B cell (primary cell): ENCODE measurements at regions not wholly inside any gene's neighbourhood (a gene's known extent, or its start where the extent isn't known, plus 50 kb on each side); places are given as distances from the start of the nearest gene placed in this dataset.

Source experiments
- ATAC-seq: fragments of 200-7000 bp; cut with Tn5 transposase; one replicate; pipeline ENCODE4 v1.10.0; 2021; ENCODE audit warnings: low read depth, mild to moderate bottlenecking, moderate number of reproducible peaks, moderate library complexity
- CTCF ChIA-PET: fragments of 350-600 bp; sonication (Branson Sonifier 250); formaldehyde crosslinking; loops from one replicate; lab custom pipeline; 2021; ENCODE audit warnings: antibody characterized with exemption, inconsistent platforms; lab: Charles Lee
- POLR2A ChIA-PET: fragments of 350-600 bp; sonication (Branson Sonifier 250); formaldehyde crosslinking; loops from one replicate; lab custom pipeline; 2021; ENCODE audit warnings: antibody characterized with exemption; lab: Charles Lee
- DNase-seq: peaks from one replicate; pipeline ENCODE4 v3.0.0; 2013
- H2AFZ ChIP-seq: 2 replicates; pipeline ENCODE4 v1.6.1; 2012; ENCODE audit warnings: mild to moderate bottlenecking, low read depth, low read length; ENCODE audit not compliant: insufficient read depth, poor library complexity, severe bottlenecking
- H3K27ac ChIP-seq, 2 donors: 1 replicate in 1 of 2; 2 replicates in 1 of 2; pipeline ENCODE4 v1.5.1; 2012 to 2013; ENCODE audit warnings: low read length in 2 of 2, mild to moderate bottlenecking in 2 of 2, moderate library complexity in 1 of 2
- H3K27me3 ChIP-seq, 4 experiments: fragments of 200-600 bp in 1 of 4; sonication (generic) in 1 of 4; replicated peaks in 1 of 4; 1 replicate in 2 of 4; 2 replicates in 2 of 4; pipeline versions ENCODE4 v1.6.1 to v1.7.0; 2013 to 2016; ENCODE audit warnings: low read length in 3 of 4, mild to moderate bottlenecking in 2 of 4, mixed read lengths in 1 of 4, moderate library complexity in 1 of 4; ENCODE audit not compliant: insufficient read depth in 4 of 4, control insufficient read depth in 3 of 4; ENCODE audit errors: control extremely low read depth in 1 of 4
- H3K36me3 ChIP-seq, 2 experiments: replicated peaks in 1 of 2; 1 replicate in 1 of 2; 2 replicates in 1 of 2; pipeline versions ENCODE4 v1.6.1 to v1.7.1; 2013; ENCODE audit warnings: low read length in 1 of 2; ENCODE audit not compliant: insufficient read depth in 2 of 2, control insufficient read depth in 1 of 2; ENCODE audit errors: control extremely low read depth in 1 of 2, extremely low read depth in 1 of 2
- H3K4me1 ChIP-seq, 2 donors: fragments of 200-600 bp in 1 of 2; sonication (generic) in 1 of 2; 1 replicate in 1 of 2; 2 replicates in 1 of 2; pipeline versions ENCODE4 v1.5.1 to v1.6.1; 2013 to 2017; ENCODE audit warnings: low read length in 2 of 2; ENCODE audit not compliant: control insufficient read depth in 2 of 2, insufficient read depth in 2 of 2
- H3K4me2 ChIP-seq: replicated peaks from 2 replicates; pipeline ENCODE3; 2012; ENCODE audit warnings: mild to moderate bottlenecking, low read depth, low read length; ENCODE audit not compliant: poor library complexity, severe bottlenecking
- H3K4me3 ChIP-seq, 5 experiments: fragments of 200-600 bp in 1 of 5; sonication (generic) in 1 of 5; 1 replicate in 3 of 5; 2 replicates in 2 of 5; pipeline versions ENCODE4 v1.5.1 to v1.7.0; 2011 to 2016; ENCODE audit warnings: low read length in 4 of 5, mild to moderate bottlenecking in 4 of 5, low read depth in 2 of 5, control low read depth in 1 of 5, moderate library complexity in 1 of 5; ENCODE audit not compliant: insufficient read depth in 1 of 5; ENCODE audit errors: control extremely low read depth in 1 of 5, extremely low read depth in 1 of 5
- H3K79me2 ChIP-seq: fragments of 200-600 bp; sonication (generic); one replicate; pipeline ENCODE4 v1.6.0; 2016; ENCODE audit warnings: low read length; ENCODE audit not compliant: control insufficient read depth, insufficient read depth
- H3K9ac ChIP-seq: fragments of 200-600 bp; sonication (generic); 2 replicates; pipeline ENCODE4 v1.6.1; 2017; ENCODE audit warnings: mild to moderate bottlenecking, low read length, moderate library complexity
- H3K9me3 ChIP-seq, 3 donors: one replicate each; pipeline versions ENCODE4 v1.6.1 to v1.7.1; 2013; ENCODE audit warnings: low read length in 2 of 3; ENCODE audit not compliant: control insufficient read depth in 2 of 3, insufficient read depth in 1 of 3; ENCODE audit errors: control extremely low read depth in 1 of 3
- H4K20me1 ChIP-seq: 2 replicates; pipeline ENCODE4 v1.6.0; 2012; ENCODE audit warnings: mild to moderate bottlenecking, low read length; ENCODE audit not compliant: insufficient read depth, control insufficient read depth, poor library complexity, severe bottlenecking
- H3K27ac Mint-ChIP-seq: one replicate; pipeline ENCODE4 v1.8.0; 2021; ENCODE audit warnings: mixed read lengths
- H3K27me3 Mint-ChIP-seq: one replicate; pipeline ENCODE4 v1.8.0; 2021; ENCODE audit warnings: mixed read lengths
- H3K4me1 Mint-ChIP-seq: one replicate; pipeline ENCODE4 v1.8.0; 2021; ENCODE audit warnings: mixed read lengths
- H3K4me3 Mint-ChIP-seq: one replicate; pipeline ENCODE4 v1.8.0; 2021; ENCODE audit warnings: mixed read lengths
- H3K9me3 Mint-ChIP-seq: one replicate; pipeline ENCODE4 v1.8.0; 2022; ENCODE audit warnings: mixed read lengths; ENCODE audit not compliant: insufficient read depth
- EZH2 ChIP-seq: IDR thresholded peaks from 2 replicates; pipeline ENCODE4 v1.6.1; 2012; ENCODE audit warnings: borderline replicate concordance, low read depth, mild to moderate bottlenecking, moderate library complexity, low read length; ENCODE audit not compliant: insufficient read depth, poor library complexity, severe bottlenecking
- WGBS: methylation state at CpG from one replicate; pipeline ENCODE4 v1.1.5; 2013; ENCODE audit warnings: missing lambda C conversion rate; ENCODE audit not compliant: insufficient coverage; 5-methylcytosine and 5-hydroxymethylcytosine counted together
- intact Hi-C: fragments of 100-400 bp; cut with micrococcal nuclease; formaldehyde crosslinking; loops from one replicate; pipeline ENCODE4 v1.10.0; 2022
- TF ChIP-seq, protein P1 (sequence below): fragments of 200-600 bp; IDR thresholded peaks from one replicate; pipeline ENCODE4 v1.8.0; 2022; ENCODE audit warnings: antibody characterized with exemption, mild to moderate bottlenecking

- no peak for DNase-seq
- Histone ChIP-seq H4K20me1 (no peaks in the 10 kb centered on the region), H3K79me2 (no peaks in the 10 kb centered on the region), H3K36me3 (no peaks in the 10 kb centered on the region), H3K9me3 (peaks cover 0 to 2% (median 0%) of the 10 kb centered on the region in 3 donors), H3K4me1 (no peaks in the 10 kb centered on the region), H3K4me3 (no peak overlapping the region), H2AFZ (no peak overlapping the region), H3K9ac (no peak overlapping the region), H3K27me3 (no peaks in the 10 kb centered on the region), H3K27ac (no peak overlapping the region), H3K4me2 (no peak overlapping the region)
- H3K4me1 Mint-ChIP-seq, result no peaks in the 10 kb centered on the region
- H3K4me3 Mint-ChIP-seq, result no peak overlapping the region
- peaks cover 4% of the 10 kb centered on the region for H3K9me3 Mint-ChIP-seq
- ATAC-seq, result no peak
- POLR2A ChIA-PET, result no interaction called here
- no CpG with 5 or more reads among the region's 4 CpGs for WGBS
- TF ChIP-seq EZH2, result no peak
- TF ChIP-seq, protein P1, sequence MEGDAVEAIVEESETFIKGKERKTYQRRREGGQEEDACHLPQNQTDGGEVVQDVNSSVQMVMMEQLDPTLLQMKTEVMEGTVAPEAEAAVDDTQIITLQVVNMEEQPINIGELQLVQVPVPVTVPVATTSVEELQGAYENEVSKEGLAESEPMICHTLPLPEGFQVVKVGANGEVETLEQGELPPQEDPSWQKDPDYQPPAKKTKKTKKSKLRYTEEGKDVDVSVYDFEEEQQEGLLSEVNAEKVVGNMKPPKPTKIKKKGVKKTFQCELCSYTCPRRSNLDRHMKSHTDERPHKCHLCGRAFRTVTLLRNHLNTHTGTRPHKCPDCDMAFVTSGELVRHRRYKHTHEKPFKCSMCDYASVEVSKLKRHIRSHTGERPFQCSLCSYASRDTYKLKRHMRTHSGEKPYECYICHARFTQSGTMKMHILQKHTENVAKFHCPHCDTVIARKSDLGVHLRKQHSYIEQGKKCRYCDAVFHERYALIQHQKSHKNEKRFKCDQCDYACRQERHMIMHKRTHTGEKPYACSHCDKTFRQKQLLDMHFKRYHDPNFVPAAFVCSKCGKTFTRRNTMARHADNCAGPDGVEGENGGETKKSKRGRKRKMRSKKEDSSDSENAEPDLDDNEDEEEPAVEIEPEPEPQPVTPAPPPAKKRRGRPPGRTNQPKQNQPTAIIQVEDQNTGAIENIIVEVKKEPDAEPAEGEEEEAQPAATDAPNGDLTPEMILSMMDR, result no peak
- CTCF ChIA-PET, result no interaction called here
- no peak overlapping the region for H3K27ac Mint-ChIP-seq
- no peaks in the 10 kb centered on the region for H3K27me3 Mint-ChIP-seq
- intact Hi-C loops, result no loop called here
These were observed 160.8 kb upstream of the NPSR1 start for GRCh38 chr7:34497153-34497777.

- no peak overlapping the region for H3K9ac ChIP-seq
- no peak overlapping the region for H3K27ac ChIP-seq
- TF ChIP-seq EZH2, result no peak
- TF ChIP-seq, protein P1, result no peak
- ChIA-PET POLR2A (no interaction called here), CTCF (no interaction called here)
- ATAC-seq, result no peak
- no peaks in the 10 kb centered on the region for H3K27me3 ChIP-seq
- no peaks in the 10 kb centered on the region for H3K4me1 ChIP-seq
- H3K4me3 ChIP-seq, result no peak overlapping the region
- no CpG with 5 or more reads among the region's 1 CpG for WGBS
- no peak for DNase-seq
- no peak overlapping the region for H3K27ac Mint-ChIP-seq
- no peaks in the 10 kb centered on the region for H3K79me2 ChIP-seq
- H3K4me1 Mint-ChIP-seq, result no peaks in the 10 kb centered on the region
- no peaks in the 10 kb centered on the region for H3K27me3 Mint-ChIP-seq
- intact Hi-C loops, result no loop called here
- no peak overlapping the region for H3K4me3 Mint-ChIP-seq
- H3K9me3 ChIP-seq, result peaks cover 0 to 3% (median 0%) of the 10 kb centered on the region in 3 donors
- no peaks in the 10 kb centered on the region for H4K20me1 ChIP-seq
- no peaks in the 10 kb centered on the region for H3K9me3 Mint-ChIP-seq
- H3K36me3 ChIP-seq, result no peaks in the 10 kb centered on the region
- no peak overlapping the region for H3K4me2 ChIP-seq
- no peak overlapping the region for H2AFZ ChIP-seq
These were observed 156.9 kb upstream of the NPSR1 start for GRCh38 chr7:34501156-34501555.
